ENCODE measurements at regions not wholly inside any gene's neighbourhood (a gene's known extent, or its start where the extent isn't known, plus 50 kb on each side); places are given as distances from the start of the nearest gene placed in this dataset.

- no peak for DNase-seq
- intact Hi-C loops (cut with DNase I), result no loop called here
Measured at GRCh38 chr12:58177366-58177765, 236.0 kb downstream of the ATP23 start.

GRCh38 chr12:58184212-58184611 lies 242.8 kb downstream of the ATP23 start:
- no peak for DNase-seq
- intact Hi-C loops (cut with DNase I), result no loop called here

GRCh38 chr12:58186401-58186800 lies 245.0 kb downstream of the ATP23 start:
- no peak for DNase-seq
- intact Hi-C loops (cut with DNase I), result no loop called here

- intact Hi-C loops (cut with DNase I), result no loop called here
- no peak for DNase-seq
Measured at GRCh38 chr12:58186914-58187313, 245.5 kb downstream of the ATP23 start.

- intact Hi-C loops (cut with DNase I), result no loop called here
- no peak for DNase-seq
Measured at GRCh38 chr12:58189030-58189429, 247.7 kb downstream of the ATP23 start.

- no peak for DNase-seq
- intact Hi-C loops (cut with DNase I), result no loop called here
Measured at GRCh38 chr12:58189893-58190292, 248.5 kb downstream of the ATP23 start.

GRCh38 chr12:58190618-58191017 lies 249.3 kb downstream of the ATP23 start:
- intact Hi-C loops (cut with DNase I), result no loop called here
- peak in 1 of 10 donors; percentile 62 for DNase-seq

- DNase-seq, result no peak
- intact Hi-C loops (cut with DNase I), result no loop called here
Measured at GRCh38 chr12:58196971-58197370, 255.6 kb downstream of the ATP23 start.

GRCh38 chr12:58202933-58203718 lies 261.8 kb downstream of the ATP23 start:
- no peak for DNase-seq
- intact Hi-C loops (cut with DNase I), result no loop called here

- no peak for DNase-seq
- intact Hi-C loops (cut with DNase I), result no loop called here
Measured at GRCh38 chr12:58204071-58204470, 262.7 kb downstream of the ATP23 start.

- intact Hi-C loops (cut with DNase I), result no loop called here
- DNase-seq, result no peak
Measured at GRCh38 chr12:58206876-58207275, 265.5 kb downstream of the ATP23 start.

GRCh38 chr12:58211211-58211610 lies 269.8 kb downstream of the ATP23 start:
- DNase-seq, result no peak
- intact Hi-C loops (cut with DNase I), result no loop called here

- intact Hi-C loops (cut with DNase I), result no loop called here
- no peak for DNase-seq
Measured at GRCh38 chr12:58217130-58217529, 275.8 kb downstream of the ATP23 start.

- intact Hi-C loops (cut with DNase I), result no loop called here
- DNase-seq, result no peak
Measured at GRCh38 chr12:58224536-58225105, 283.3 kb downstream of the ATP23 start.

GRCh38 chr12:58225203-58225877 lies 284.0 kb downstream of the ATP23 start:
- DNase-seq, result no peak
- intact Hi-C loops (cut with DNase I), result no loop called here

GRCh38 chr12:58233886-58234285 lies 292.5 kb downstream of the ATP23 start:
- intact Hi-C loops (cut with DNase I), result no loop called here
- no peak for DNase-seq

GRCh38 chr12:58238411-58238810 lies 297.0 kb downstream of the ATP23 start:
- intact Hi-C loops (cut with DNase I), result no loop called here
- DNase-seq, result no peak

- no peak for DNase-seq
- intact Hi-C loops (cut with DNase I), result no loop called here
Measured at GRCh38 chr12:58241099-58241498, 299.7 kb downstream of the ATP23 start.

- intact Hi-C loops (cut with DNase I), result no loop called here
- no peak for DNase-seq
Measured at GRCh38 chr12:58242796-58243630, 301.6 kb downstream of the ATP23 start.

- DNase-seq, result no peak
- intact Hi-C loops (cut with DNase I), result no loop called here
Measured at GRCh38 chr12:58247633-58248032, 306.3 kb downstream of the ATP23 start.

- intact Hi-C loops (cut with DNase I), result no loop called here
- DNase-seq, result no peak
Measured at GRCh38 chr12:58248599-58248998, 307.2 kb downstream of the ATP23 start.

Measured in posterior cingulate gyrus (tissue), 11 donors.